ENCODE measurements at regions not wholly inside any gene's neighbourhood (a gene's known extent, or its start where the extent isn't known, plus 50 kb on each side); places are given as distances from the start of the nearest gene placed in this dataset.
"Not testable (repeated sequence)": the region's sequence is repeated elsewhere in the genome, so short reads cannot be mapped to it uniquely, and the experiment has no call there.

- TF ChIP-seq SPI1 (IDR thresholded peaks at IDR 0.05; ENCODE audit: low read depth, low read length), result no peak
- TF ChIP-seq POLR2A (IDR thresholded peaks at IDR 0.05; ENCODE audit: low read depth, low read length), result no peak
- TF ChIP-seq POLR2AphosphoS5 (IDR thresholded peaks at IDR 0.05; ENCODE audit: low read depth, low read length), result no peak
- no peak for TF ChIP-seq PAX5 (IDR thresholded peaks at IDR 0.05; ENCODE audit: insufficient read depth, low read length, severe bottlenecking)
- no peak for TF ChIP-seq POU2F2 (IDR thresholded peaks at IDR 0.05; ENCODE audit: low read depth, low read length)
- no peak for TF ChIP-seq TAF1 (IDR thresholded peaks at IDR 0.05; ENCODE audit: low read depth, low read length)
- no peak for DNase-seq (ENCODE audit: insufficient read length, low spot score)
- FAIRE-seq, result no peak
Measured at GRCh38 chr1:218916720-218917119, 257.0 kb upstream of the LYPLAL1 start.

- FAIRE-seq (no peak), DNase-seq (ENCODE audit: insufficient read length, low spot score) (no peak)
- TF ChIP-seq SPI1 (IDR thresholded peaks at IDR 0.05; ENCODE audit: low read depth, low read length), result no peak
- no peak for TF ChIP-seq POLR2A (IDR thresholded peaks at IDR 0.05; ENCODE audit: low read depth, low read length)
- TF ChIP-seq PAX5 (IDR thresholded peaks at IDR 0.05; ENCODE audit: insufficient read depth, low read length, severe bottlenecking), result no peak
Measured at GRCh38 chr1:218917656-218918055, 256.0 kb upstream of the LYPLAL1 start.

- no peak for TF ChIP-seq POLR2A (IDR thresholded peaks at IDR 0.05; ENCODE audit: low read depth, low read length)
- TF ChIP-seq SPI1 (IDR thresholded peaks at IDR 0.05; ENCODE audit: low read depth, low read length), result no peak
- DNase-seq (ENCODE audit: insufficient read length, low spot score) (no peak), FAIRE-seq (no peak)
Measured at GRCh38 chr1:218925777-218926176, 247.9 kb upstream of the LYPLAL1 start.

- no peak for TF ChIP-seq POLR2A (IDR thresholded peaks at IDR 0.05; ENCODE audit: low read depth, low read length)
- TF ChIP-seq PAX5 (IDR thresholded peaks at IDR 0.05; ENCODE audit: insufficient read depth, low read length, severe bottlenecking), result no peak
- no peak for TF ChIP-seq TAF1 (IDR thresholded peaks at IDR 0.05; ENCODE audit: low read depth, low read length)
- TF ChIP-seq SPI1 (IDR thresholded peaks at IDR 0.05; ENCODE audit: low read depth, low read length), result no peak
- TF ChIP-seq POU2F2 (IDR thresholded peaks at IDR 0.05; ENCODE audit: low read depth, low read length), result no peak
- TF ChIP-seq POLR2AphosphoS5 (IDR thresholded peaks at IDR 0.05; ENCODE audit: low read depth, low read length), result no peak
- DNase-seq (ENCODE audit: insufficient read length, low spot score) (no peak), FAIRE-seq (no peak)
Measured at GRCh38 chr1:218926631-218927030, 247.0 kb upstream of the LYPLAL1 start.

- no peak for FAIRE-seq
- no peak for DNase-seq (ENCODE audit: insufficient read length, low spot score)
- no peak for TF ChIP-seq PAX5 (IDR thresholded peaks at IDR 0.05; ENCODE audit: insufficient read depth, low read length, severe bottlenecking)
- no peak for TF ChIP-seq POU2F2 (IDR thresholded peaks at IDR 0.05; ENCODE audit: low read depth, low read length)
- no peak for TF ChIP-seq POLR2A (IDR thresholded peaks at IDR 0.05; ENCODE audit: low read depth, low read length)
- TF ChIP-seq TAF1 (IDR thresholded peaks at IDR 0.05; ENCODE audit: low read depth, low read length), result no peak
- no peak for TF ChIP-seq SPI1 (IDR thresholded peaks at IDR 0.05; ENCODE audit: low read depth, low read length)
- TF ChIP-seq POLR2AphosphoS5 (IDR thresholded peaks at IDR 0.05; ENCODE audit: low read depth, low read length), result no peak
Measured at GRCh38 chr1:218930000-218930399, 243.7 kb upstream of the LYPLAL1 start.

- FAIRE-seq (no peak), DNase-seq (ENCODE audit: insufficient read length, low spot score) (no peak)
Measured at GRCh38 chr1:218930472-218931241, 243.0 kb upstream of the LYPLAL1 start.

GRCh38 chr1:218931324-218931723 is 242.4 kb upstream of the LYPLAL1 start:
- no peak for FAIRE-seq
- DNase-seq (ENCODE audit: insufficient read length, low spot score), result no peak
- TF ChIP-seq SPI1 (IDR thresholded peaks at IDR 0.05; ENCODE audit: low read depth, low read length) (no peak), POU2F2 (IDR thresholded peaks at IDR 0.05; ENCODE audit: low read depth, low read length) (no peak), POLR2A (IDR thresholded peaks at IDR 0.05; ENCODE audit: low read depth, low read length) (no peak), TAF1 (IDR thresholded peaks at IDR 0.05; ENCODE audit: low read depth, low read length) (no peak), POLR2AphosphoS5 (IDR thresholded peaks at IDR 0.05; ENCODE audit: low read depth, low read length) (no peak), PAX5 (IDR thresholded peaks at IDR 0.05; ENCODE audit: insufficient read depth, low read length, severe bottlenecking) (no peak)

More at GRCh38 chr1:218930472-218931241, 243.0 kb upstream of the LYPLAL1 start:
- TF ChIP-seq POLR2A (IDR thresholded peaks at IDR 0.05; ENCODE audit: low read depth, low read length), result no peak
- no peak for TF ChIP-seq PAX5 (IDR thresholded peaks at IDR 0.05; ENCODE audit: insufficient read depth, low read length, severe bottlenecking)
- no peak for TF ChIP-seq TAF1 (IDR thresholded peaks at IDR 0.05; ENCODE audit: low read depth, low read length)
- TF ChIP-seq POLR2AphosphoS5 (IDR thresholded peaks at IDR 0.05; ENCODE audit: low read depth, low read length), result no peak
- TF ChIP-seq POU2F2 (IDR thresholded peaks at IDR 0.05; ENCODE audit: low read depth, low read length), result no peak

GRCh38 chr1:218933513-218933912 is 240.2 kb upstream of the LYPLAL1 start:
- DNase-seq (ENCODE audit: insufficient read length, low spot score) (no peak), FAIRE-seq (no peak)

GRCh38 chr1:218935408-218935807 is 238.3 kb upstream of the LYPLAL1 start:
- not testable (repeated sequence) for DNase-seq (ENCODE audit: insufficient read length, low spot score); FAIRE-seq

More at GRCh38 chr1:218933513-218933912, 240.2 kb upstream of the LYPLAL1 start:
- TF ChIP-seq POLR2AphosphoS5 (IDR thresholded peaks at IDR 0.05; ENCODE audit: low read depth, low read length) (no peak), TAF1 (IDR thresholded peaks at IDR 0.05; ENCODE audit: low read depth, low read length) (no peak), POLR2A (IDR thresholded peaks at IDR 0.05; ENCODE audit: low read depth, low read length) (no peak), POU2F2 (IDR thresholded peaks at IDR 0.05; ENCODE audit: low read depth, low read length) (no peak), PAX5 (IDR thresholded peaks at IDR 0.05; ENCODE audit: insufficient read depth, low read length, severe bottlenecking) (no peak), SPI1 (IDR thresholded peaks at IDR 0.05; ENCODE audit: low read depth, low read length) (no peak)

GRCh38 chr1:218938259-218938658 is 235.4 kb upstream of the LYPLAL1 start:
- DNase-seq (ENCODE audit: insufficient read length, low spot score) (no peak), FAIRE-seq (no peak)
- TF ChIP-seq POLR2A (IDR thresholded peaks at IDR 0.05; ENCODE audit: low read depth, low read length) (no peak), POU2F2 (IDR thresholded peaks at IDR 0.05; ENCODE audit: low read depth, low read length) (no peak), POLR2AphosphoS5 (IDR thresholded peaks at IDR 0.05; ENCODE audit: low read depth, low read length) (no peak), PAX5 (IDR thresholded peaks at IDR 0.05; ENCODE audit: insufficient read depth, low read length, severe bottlenecking) (no peak), SPI1 (IDR thresholded peaks at IDR 0.05; ENCODE audit: low read depth, low read length) (no peak), TAF1 (IDR thresholded peaks at IDR 0.05; ENCODE audit: low read depth, low read length) (no peak)
